ENCODE measurements at regions not wholly inside any gene's neighbourhood (a gene's known extent, or its start where the extent isn't known, plus 50 kb on each side); places are given as distances from the start of the nearest gene placed in this dataset.

DNA sequence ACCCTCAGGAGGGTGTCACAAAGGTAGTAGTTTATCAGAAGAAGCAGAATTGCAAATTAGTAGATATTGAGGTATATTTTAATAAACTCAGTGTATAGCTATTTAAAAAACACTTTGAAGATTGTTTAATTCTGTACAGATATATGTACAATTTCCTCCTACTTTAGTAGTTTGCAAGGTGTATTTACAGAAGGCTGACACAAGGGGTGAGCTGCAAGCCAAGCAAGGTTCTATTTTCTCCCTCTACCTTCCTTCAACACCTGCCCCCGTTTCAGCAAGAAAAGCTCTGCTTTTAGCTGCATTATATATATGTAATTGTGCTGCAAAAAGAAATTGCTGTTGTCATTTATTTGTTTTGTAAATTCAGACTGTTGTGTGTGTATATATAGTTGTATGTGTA, 674.2 kb upstream of the PKN2 start:
- TF ChIP-seq, protein P1, sequence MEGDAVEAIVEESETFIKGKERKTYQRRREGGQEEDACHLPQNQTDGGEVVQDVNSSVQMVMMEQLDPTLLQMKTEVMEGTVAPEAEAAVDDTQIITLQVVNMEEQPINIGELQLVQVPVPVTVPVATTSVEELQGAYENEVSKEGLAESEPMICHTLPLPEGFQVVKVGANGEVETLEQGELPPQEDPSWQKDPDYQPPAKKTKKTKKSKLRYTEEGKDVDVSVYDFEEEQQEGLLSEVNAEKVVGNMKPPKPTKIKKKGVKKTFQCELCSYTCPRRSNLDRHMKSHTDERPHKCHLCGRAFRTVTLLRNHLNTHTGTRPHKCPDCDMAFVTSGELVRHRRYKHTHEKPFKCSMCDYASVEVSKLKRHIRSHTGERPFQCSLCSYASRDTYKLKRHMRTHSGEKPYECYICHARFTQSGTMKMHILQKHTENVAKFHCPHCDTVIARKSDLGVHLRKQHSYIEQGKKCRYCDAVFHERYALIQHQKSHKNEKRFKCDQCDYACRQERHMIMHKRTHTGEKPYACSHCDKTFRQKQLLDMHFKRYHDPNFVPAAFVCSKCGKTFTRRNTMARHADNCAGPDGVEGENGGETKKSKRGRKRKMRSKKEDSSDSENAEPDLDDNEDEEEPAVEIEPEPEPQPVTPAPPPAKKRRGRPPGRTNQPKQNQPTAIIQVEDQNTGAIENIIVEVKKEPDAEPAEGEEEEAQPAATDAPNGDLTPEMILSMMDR (conservative IDR thresholded peaks at IDR 0.05 in 1 of 2, IDR thresholded peaks at IDR 0.05 in 1 of 2; ENCODE audit: low read depth in 1 of 2, low read length in 2 of 2) = no peak
- TF ChIP-seq EZH2 (IDR thresholded peaks at IDR 0.05; ENCODE audit: low read length, missing control alignments) = no peak

Data from fibroblast of lung (primary cell).